ENCODE measurements at regions not wholly inside any gene's neighbourhood (a gene's known extent, or its start where the extent isn't known, plus 50 kb on each side); places are given as distances from the start of the nearest gene placed in this dataset.
A peak's percentile ranks its signal among the peaks of the same experiment; 100 is the strongest.

DNA sequence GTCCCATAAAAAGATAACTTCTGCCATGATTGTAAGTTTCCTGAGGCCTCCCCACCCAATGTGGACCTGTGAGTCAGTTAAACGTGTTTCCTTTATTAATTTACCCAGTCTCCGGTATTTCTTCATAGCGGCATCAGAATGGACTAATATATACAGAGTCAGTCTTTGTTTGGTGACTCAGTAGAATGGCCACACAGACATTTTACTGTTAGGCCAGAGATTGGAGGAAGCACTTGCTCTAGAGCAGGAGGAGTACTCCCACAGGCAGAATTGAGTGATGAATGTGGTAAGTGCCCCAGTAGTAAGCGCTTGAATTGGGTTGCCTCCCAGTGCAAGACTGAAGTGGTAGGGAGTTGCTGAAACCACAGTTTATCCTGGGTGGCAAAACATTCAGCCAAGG lies 149.5 kb upstream of the SMIM30 start:
- TF ChIP-seq POLR2A (IDR thresholded peaks at IDR 0.05; ENCODE audit: low read depth, low read length) (no peak), CEBPB (IDR thresholded peaks at IDR 0.05; ENCODE audit: low read depth, low read length) (peak; percentile 84), MAFK (IDR thresholded peaks at IDR 0.05; ENCODE audit: low read depth, low read length) (peak; percentile 15; the same call in 1 of the 2 replicates)
- TF ChIP-seq, protein P1, sequence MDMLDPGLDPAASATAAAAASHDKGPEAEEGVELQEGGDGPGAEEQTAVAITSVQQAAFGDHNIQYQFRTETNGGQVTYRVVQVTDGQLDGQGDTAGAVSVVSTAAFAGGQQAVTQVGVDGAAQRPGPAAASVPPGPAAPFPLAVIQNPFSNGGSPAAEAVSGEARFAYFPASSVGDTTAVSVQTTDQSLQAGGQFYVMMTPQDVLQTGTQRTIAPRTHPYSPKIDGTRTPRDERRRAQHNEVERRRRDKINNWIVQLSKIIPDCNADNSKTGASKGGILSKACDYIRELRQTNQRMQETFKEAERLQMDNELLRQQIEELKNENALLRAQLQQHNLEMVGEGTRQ (IDR thresholded peaks at IDR 0.05; ENCODE audit: low read depth, low read length), result no peak
- TF ChIP-seq, protein P2, sequence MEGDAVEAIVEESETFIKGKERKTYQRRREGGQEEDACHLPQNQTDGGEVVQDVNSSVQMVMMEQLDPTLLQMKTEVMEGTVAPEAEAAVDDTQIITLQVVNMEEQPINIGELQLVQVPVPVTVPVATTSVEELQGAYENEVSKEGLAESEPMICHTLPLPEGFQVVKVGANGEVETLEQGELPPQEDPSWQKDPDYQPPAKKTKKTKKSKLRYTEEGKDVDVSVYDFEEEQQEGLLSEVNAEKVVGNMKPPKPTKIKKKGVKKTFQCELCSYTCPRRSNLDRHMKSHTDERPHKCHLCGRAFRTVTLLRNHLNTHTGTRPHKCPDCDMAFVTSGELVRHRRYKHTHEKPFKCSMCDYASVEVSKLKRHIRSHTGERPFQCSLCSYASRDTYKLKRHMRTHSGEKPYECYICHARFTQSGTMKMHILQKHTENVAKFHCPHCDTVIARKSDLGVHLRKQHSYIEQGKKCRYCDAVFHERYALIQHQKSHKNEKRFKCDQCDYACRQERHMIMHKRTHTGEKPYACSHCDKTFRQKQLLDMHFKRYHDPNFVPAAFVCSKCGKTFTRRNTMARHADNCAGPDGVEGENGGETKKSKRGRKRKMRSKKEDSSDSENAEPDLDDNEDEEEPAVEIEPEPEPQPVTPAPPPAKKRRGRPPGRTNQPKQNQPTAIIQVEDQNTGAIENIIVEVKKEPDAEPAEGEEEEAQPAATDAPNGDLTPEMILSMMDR (conservative IDR thresholded peaks at IDR 0.05; ENCODE audit: low read depth, low read length), result no peak

Data from IMR-90 (cell line).